MCF 10A (cell line): ENCODE measurements at regions not wholly inside any gene's neighbourhood (a gene's known extent, or its start where the extent isn't known, plus 50 kb on each side); places are given as distances from the start of the nearest gene placed in this dataset.

Source experiments
- BruUV-seq: library from RNA; stranded (reverse); fragments of 400-500 nt; replicated peaks from 2 replicates; lab custom pipeline; 2021; lab: Mats Ljungman, UMichigan
- CTCF ChIA-PET: fragments of 300-600 bp; sonication (Branson Sonifier 250); formaldehyde crosslinking; extraction: SDS; loops from one replicate; lab custom pipeline; 2021; ENCODE audit warnings: antibody characterized with exemption, inconsistent platforms; lab: Yijun Ruan, JAX
- POLR2A ChIA-PET: fragments of 300-600, 350-650 bp; sonication (Branson Sonifier 250); formaldehyde crosslinking; extraction: SDS; loops from one replicate; lab custom pipeline; 2020; ENCODE audit warnings: antibody characterized with exemption, inconsistent platforms; lab: Yijun Ruan, JAX
- DNase-seq: peaks from one replicate; pipeline ENCODE4 v3.0.0-alpha.2; 2018; ENCODE audit not compliant: unreplicated experiment
- H3K27ac Mint-ChIP-seq: one replicate; pipeline ENCODE4 v1.8.0; 2022; ENCODE audit warnings: mild to moderate bottlenecking, low read depth, mixed read lengths; ENCODE audit not compliant: unreplicated experiment
- H3K27me3 Mint-ChIP-seq: one replicate; pipeline ENCODE4 v1.8.0; 2022; ENCODE audit warnings: mixed read lengths; ENCODE audit not compliant: insufficient read depth, unreplicated experiment
- H3K36me3 Mint-ChIP-seq: one replicate; pipeline ENCODE4 v1.8.0; 2022; ENCODE audit warnings: mild to moderate bottlenecking, moderate library complexity, mixed read lengths; ENCODE audit not compliant: insufficient read depth, unreplicated experiment
- H3K4me1 Mint-ChIP-seq: one replicate; pipeline ENCODE4 v1.8.0; 2022; ENCODE audit warnings: mixed read lengths; ENCODE audit not compliant: insufficient read depth, unreplicated experiment
- H3K4me3 Mint-ChIP-seq: one replicate; pipeline ENCODE4 v1.8.0; 2022; ENCODE audit warnings: mild to moderate bottlenecking, moderate library complexity, mixed read lengths; ENCODE audit not compliant: unreplicated experiment
- H3K9me3 Mint-ChIP-seq: one replicate; pipeline ENCODE4 v1.8.0; 2022; ENCODE audit warnings: mixed read lengths; ENCODE audit not compliant: unreplicated experiment
- intact Hi-C: fragments of 100-400 bp; cut with micrococcal nuclease; formaldehyde crosslinking; loops from 2 replicates; pipeline ENCODE4 v1.14.1; 2022
- TF ChIP-seq, protein P1 (sequence below): fragments of 200-600 bp; IDR thresholded peaks from one replicate; pipeline ENCODE4 v1.8.0; 2022; ENCODE audit warnings: antibody characterized with exemption, mild to moderate bottlenecking; ENCODE audit not compliant: unreplicated experiment

DNA sequence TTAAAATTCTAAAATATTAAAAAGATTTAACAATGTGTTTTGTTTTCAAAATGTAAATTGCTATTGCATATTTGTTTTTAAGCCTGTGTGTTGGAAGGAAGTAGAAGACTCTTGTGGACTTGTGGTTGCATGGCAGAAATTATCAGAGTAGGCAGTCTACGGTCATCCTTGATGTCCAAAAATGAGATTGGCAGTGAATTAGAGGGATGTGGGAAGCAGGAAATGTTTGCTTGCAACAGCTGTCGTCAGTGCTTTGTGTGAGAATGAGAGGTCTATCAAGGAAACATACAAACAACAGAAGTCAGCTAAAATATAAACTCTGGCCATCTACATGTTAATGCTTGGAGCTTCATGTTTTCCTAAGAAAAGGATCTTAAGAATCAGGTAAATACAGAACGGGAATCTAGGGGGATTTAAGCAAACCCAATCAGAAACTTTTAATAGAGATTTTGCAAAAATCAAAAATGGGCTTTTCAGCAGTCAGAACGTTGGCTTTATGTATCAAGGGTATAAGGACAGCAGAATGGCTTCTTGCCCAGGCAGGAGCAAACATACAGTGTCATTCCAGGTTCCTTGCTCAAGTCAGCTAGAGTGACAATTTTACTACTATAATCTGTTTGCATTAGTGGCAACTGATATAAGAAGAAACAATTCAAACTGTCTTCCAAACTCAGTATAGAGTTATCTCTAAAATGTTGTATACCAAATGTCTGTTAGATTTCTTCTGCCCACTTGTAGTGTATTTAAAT, 196.7 kb downstream of the CYB561 start:
- POLR2A ChIA-PET: interaction anchor here (0.6 to 1.6 kb wide), 7 partner anchors 9 to 160 kb away, joined by 3 to 7 read pairs (median 4); no protein-coding TSS in a partner anchor
- TF ChIP-seq, protein P1, sequence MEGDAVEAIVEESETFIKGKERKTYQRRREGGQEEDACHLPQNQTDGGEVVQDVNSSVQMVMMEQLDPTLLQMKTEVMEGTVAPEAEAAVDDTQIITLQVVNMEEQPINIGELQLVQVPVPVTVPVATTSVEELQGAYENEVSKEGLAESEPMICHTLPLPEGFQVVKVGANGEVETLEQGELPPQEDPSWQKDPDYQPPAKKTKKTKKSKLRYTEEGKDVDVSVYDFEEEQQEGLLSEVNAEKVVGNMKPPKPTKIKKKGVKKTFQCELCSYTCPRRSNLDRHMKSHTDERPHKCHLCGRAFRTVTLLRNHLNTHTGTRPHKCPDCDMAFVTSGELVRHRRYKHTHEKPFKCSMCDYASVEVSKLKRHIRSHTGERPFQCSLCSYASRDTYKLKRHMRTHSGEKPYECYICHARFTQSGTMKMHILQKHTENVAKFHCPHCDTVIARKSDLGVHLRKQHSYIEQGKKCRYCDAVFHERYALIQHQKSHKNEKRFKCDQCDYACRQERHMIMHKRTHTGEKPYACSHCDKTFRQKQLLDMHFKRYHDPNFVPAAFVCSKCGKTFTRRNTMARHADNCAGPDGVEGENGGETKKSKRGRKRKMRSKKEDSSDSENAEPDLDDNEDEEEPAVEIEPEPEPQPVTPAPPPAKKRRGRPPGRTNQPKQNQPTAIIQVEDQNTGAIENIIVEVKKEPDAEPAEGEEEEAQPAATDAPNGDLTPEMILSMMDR: no peak
- H3K27ac Mint-ChIP-seq: no peak overlapping the region

DNA sequence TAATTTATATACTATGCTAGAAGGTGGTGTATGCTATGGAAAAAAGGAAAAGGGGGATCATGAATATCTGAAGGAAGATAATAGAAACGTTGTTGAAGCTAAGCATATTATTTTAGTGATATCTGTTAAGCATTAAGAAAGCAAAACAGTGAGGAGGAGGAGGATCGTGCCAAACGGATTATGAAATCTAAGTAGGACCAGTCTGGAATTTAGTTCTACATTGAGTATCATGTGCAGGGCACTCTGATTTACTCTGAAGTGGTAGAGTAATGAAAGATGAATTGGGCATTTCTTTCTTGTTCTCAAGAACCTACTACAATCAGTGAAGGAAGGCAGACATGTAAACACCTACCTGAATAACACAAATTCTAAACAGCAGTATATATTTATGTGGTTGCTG, 195.3 kb downstream of the CYB561 start:
- H3K27me3 Mint-ChIP-seq: no peaks in the 10 kb centered on the region
- DNase-seq: no peak
- intact Hi-C loops: no loop called here
- H3K27ac Mint-ChIP-seq: no peak overlapping the region
- CTCF ChIA-PET: no interaction called here
- no TSS peak for BruUV-seq
- H3K4me1 Mint-ChIP-seq: no peaks in the 10 kb centered on the region
- POLR2A ChIA-PET: interaction anchor here (0.9 to 1.6 kb wide), 2 partner anchors 9 to 10 kb away, joined by 3 to 4 read pairs; no protein-coding TSS in a partner anchor
- TF ChIP-seq, protein P1: no peak
- H3K9me3 Mint-ChIP-seq: no peaks in the 10 kb centered on the region
- H3K4me3 Mint-ChIP-seq: no peak overlapping the region
- H3K36me3 Mint-ChIP-seq: no peaks in the 10 kb centered on the region

More for the DNA sequence above, 196.7 kb downstream of the CYB561 start:
- Mint-ChIP-seq H3K36me3 (peaks cover 4% of the 10 kb centered on the region), H3K27me3 (no peaks in the 10 kb centered on the region), H3K4me3 (no peak overlapping the region), H3K4me1 (no peaks in the 10 kb centered on the region), H3K9me3 (no peaks in the 10 kb centered on the region)
- CTCF ChIA-PET: interaction anchor here (0.6 to 1.0 kb wide), 3 partner anchors 9 to 59 kb away, joined by 3 read pairs; no protein-coding TSS in a partner anchor
- no peak for DNase-seq
- no TSS peak for BruUV-seq
- intact Hi-C loops: no loop called here

DNA sequence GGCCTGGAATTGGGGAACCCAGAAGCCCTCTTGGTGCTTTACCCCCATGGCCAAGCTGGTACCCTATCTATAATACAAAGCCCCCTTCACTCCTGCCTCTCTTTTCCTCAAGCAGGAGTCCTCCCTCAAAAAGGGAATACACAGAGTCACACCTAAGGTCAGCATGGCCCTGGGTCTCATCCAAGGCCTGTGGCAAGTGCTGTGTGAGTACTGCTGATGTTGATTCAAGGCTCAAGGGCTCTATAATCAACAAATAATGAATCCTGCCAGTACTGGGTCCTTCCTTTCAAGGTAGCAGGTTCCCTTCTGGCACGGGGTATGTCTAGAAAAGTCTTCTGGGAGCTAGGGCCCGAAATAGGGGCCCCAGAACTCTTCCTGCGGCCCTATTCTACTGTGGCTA, 187.3 kb downstream of the CYB561 start:
- no peak for DNase-seq
- ChIA-PET CTCF (interaction anchor here (0.9 kb wide), 1 partner anchor 9 kb away, joined by 3 read pairs; no protein-coding TSS in a partner anchor), POLR2A (interaction anchor here (1.0 kb wide), 1 partner anchor 18 kb away, joined by 5 read pairs; no protein-coding TSS in a partner anchor)
- Mint-ChIP-seq H3K4me3 (no peak overlapping the region), H3K36me3 (no peaks in the 10 kb centered on the region), H3K9me3 (no peaks in the 10 kb centered on the region), H3K27me3 (no peaks in the 10 kb centered on the region), H3K4me1 (no peaks in the 10 kb centered on the region), H3K27ac (no peak overlapping the region)
- no TSS peak for BruUV-seq
- TF ChIP-seq, protein P1: no peak
- intact Hi-C loops: no loop called here

- no TSS peak for BruUV-seq
- H3K27me3 Mint-ChIP-seq: no peaks in the 10 kb centered on the region
- no peaks in the 10 kb centered on the region for H3K9me3 Mint-ChIP-seq
- H3K36me3 Mint-ChIP-seq: peaks cover 4% of the 10 kb centered on the region
- CTCF ChIA-PET: no interaction called here
- no peak overlapping the region for H3K4me3 Mint-ChIP-seq
- DNase-seq: no peak
- TF ChIP-seq, protein P1: no peak
- H3K27ac Mint-ChIP-seq: no peak overlapping the region
- intact Hi-C loops: no loop called here
- POLR2A ChIA-PET: interaction anchor here (0.6 to 1.3 kb wide), 2 partner anchors 10 to 17 kb away, joined by 3 read pairs; no protein-coding TSS in a partner anchor
- no peaks in the 10 kb centered on the region for H3K4me1 Mint-ChIP-seq
These were observed 183.2 kb downstream of the CYB561 start for GRCh38 chr17:63262751-63263476.
